GM12878 (cell line): ENCODE measurements at regions not wholly inside any gene's neighbourhood (a gene's known extent, or its start where the extent isn't known, plus 50 kb on each side); places are given as distances from the start of the nearest gene placed in this dataset.

Experiments used
- BMI1 ChIP-seq: fragments of 450-650 bp; IDR thresholded peaks from 2 replicates; pipeline ENCODE4 v1.6.1; 2016; ENCODE audit warnings: mild to moderate bottlenecking, moderate library complexity, borderline replicate concordance
- CUX1 ChIP-seq: IDR thresholded peaks from 2 replicates; pipeline ENCODE4 v1.6.1; 2012; ENCODE audit warnings: improper control_type of control experiment, low read depth, low read length; ENCODE audit not compliant: insufficient replicate concordance
- ZNF592 ChIP-seq: fragments of 450-650 bp; IDR thresholded peaks from 2 replicates; pipeline ENCODE4 v1.6.1; 2017; ENCODE audit warnings: mild to moderate bottlenecking, moderate library complexity

- no peak for TF ChIP-seq ZNF592
- no peak for TF ChIP-seq BMI1
- no peak for TF ChIP-seq CUX1
These were observed 366.3 kb upstream of the ADAMTS16 start (continued) for GRCh38 chr5:4773827-4774317.
